T-cell (primary cell): ENCODE measurements at regions not wholly inside any gene's neighbourhood (a gene's known extent, or its start where the extent isn't known, plus 50 kb on each side); places are given as distances from the start of the nearest gene placed in this dataset.

Experiments used
- ATAC-seq, 4 experiments: fragments of 200-7000 bp in 3 of 4; fragments of 150-1000 bp in 1 of 4; cut with Tn5 transposase; replicated peaks in 1 of 4; 1 replicate in 3 of 4; 2 replicates in 1 of 4; pipeline ENCODE4 v1.10.0; 2021; ENCODE audit warnings: moderate library complexity in 3 of 4, mild to moderate bottlenecking in 2 of 4, moderate number of reproducible peaks in 1 of 4
- CTCF ChIA-PET, 2 donors: fragments of 300-600 bp; sonication (Branson Sonifier 250); formaldehyde crosslinking; loops; one replicate each; lab custom pipeline; 2022; ENCODE audit warnings: antibody characterized with exemption in 2 of 2; lab: Charles Lee
- POLR2A ChIA-PET, 2 donors: fragments of 300-600 bp; sonication (Branson Sonifier 250); formaldehyde crosslinking; loops; one replicate each; lab custom pipeline; 2022; ENCODE audit warnings: antibody characterized with exemption in 2 of 2; lab: Charles Lee
- DNase-seq, 35 experiments: peaks; one replicate each; pipeline versions ENCODE4 v3.0.0 to v3.0.0-alpha.2; 2013 to 2023
- H3K27ac ChIP-seq: one replicate; pipeline ENCODE4 v1.5.1; 2013; ENCODE audit warnings: low read length
- H3K27me3 ChIP-seq, 2 experiments: replicated peaks in 1 of 2; 1 replicate in 1 of 2; 2 replicates in 1 of 2; pipeline versions ENCODE4 v1.6.1 to v1.7.0; 2013; ENCODE audit warnings: low read length in 1 of 2, mixed read lengths in 1 of 2; ENCODE audit not compliant: control insufficient read depth in 2 of 2, insufficient read depth in 2 of 2; ENCODE audit errors: extremely low read depth in 1 of 2
- H3K36me3 ChIP-seq, 2 donors: 1 replicate in 1 of 2; 2 replicates in 1 of 2; pipeline versions ENCODE4 v1.6.1 to v1.7.0; 2013; ENCODE audit warnings: low read length in 1 of 2; ENCODE audit not compliant: control insufficient read depth in 2 of 2, insufficient read depth in 1 of 2; ENCODE audit errors: extremely low read depth in 1 of 2
- H3K4me1 ChIP-seq, 2 experiments: 1 replicate in 1 of 2; 2 replicates in 1 of 2; pipeline versions ENCODE4 v1.6.1 to v1.7.0; 2013; ENCODE audit warnings: low read length in 2 of 2, mixed read lengths in 1 of 2; ENCODE audit not compliant: insufficient read depth in 2 of 2, control insufficient read depth in 1 of 2; ENCODE audit errors: extremely low read depth in 1 of 2
- H3K4me3 ChIP-seq, 2 donors: 1 replicate in 1 of 2; 2 replicates in 1 of 2; pipeline versions ENCODE4 v1.5.1 to v1.7.0; 2013; ENCODE audit warnings: mild to moderate bottlenecking in 2 of 2, low read length in 1 of 2, moderate library complexity in 1 of 2; ENCODE audit not compliant: control insufficient read depth in 1 of 2; ENCODE audit errors: extremely low read depth in 1 of 2
- H3K9me3 ChIP-seq: 2 replicates; pipeline ENCODE4 v1.7.0; 2013
- H3K27ac Mint-ChIP-seq, 2 donors: one replicate each; pipeline ENCODE4 v1.8.0; 2020 to 2021; ENCODE audit warnings: mild to moderate bottlenecking in 2 of 2, mixed read lengths in 2 of 2
- H3K27me3 Mint-ChIP-seq, 2 donors: one replicate each; pipeline ENCODE4 v1.8.0; 2021 to 2022; ENCODE audit warnings: mixed read lengths in 2 of 2
- H3K36me3 Mint-ChIP-seq: one replicate; pipeline ENCODE4 v1.8.0; 2021; ENCODE audit warnings: mixed read lengths
- H3K4me1 Mint-ChIP-seq, 3 donors: one replicate each; pipeline ENCODE4 v1.8.0; 2020 to 2022; ENCODE audit warnings: mixed read lengths in 3 of 3, mild to moderate bottlenecking in 1 of 3
- H3K4me3 Mint-ChIP-seq, 3 donors: one replicate each; pipeline ENCODE4 v1.8.0; 2020 to 2022; ENCODE audit warnings: mild to moderate bottlenecking in 3 of 3, mixed read lengths in 3 of 3, moderate library complexity in 3 of 3
- H3K9me3 Mint-ChIP-seq, 3 donors: one replicate each; pipeline ENCODE4 v1.8.0; 2020 to 2022; ENCODE audit warnings: mixed read lengths in 3 of 3
- WGBS: methylation state at CpG from one replicate; pipeline ENCODE4 v1.1.5; 2013; ENCODE audit warnings: missing lambda C conversion rate; ENCODE audit not compliant: insufficient coverage; 5-methylcytosine and 5-hydroxymethylcytosine counted together

DNA sequence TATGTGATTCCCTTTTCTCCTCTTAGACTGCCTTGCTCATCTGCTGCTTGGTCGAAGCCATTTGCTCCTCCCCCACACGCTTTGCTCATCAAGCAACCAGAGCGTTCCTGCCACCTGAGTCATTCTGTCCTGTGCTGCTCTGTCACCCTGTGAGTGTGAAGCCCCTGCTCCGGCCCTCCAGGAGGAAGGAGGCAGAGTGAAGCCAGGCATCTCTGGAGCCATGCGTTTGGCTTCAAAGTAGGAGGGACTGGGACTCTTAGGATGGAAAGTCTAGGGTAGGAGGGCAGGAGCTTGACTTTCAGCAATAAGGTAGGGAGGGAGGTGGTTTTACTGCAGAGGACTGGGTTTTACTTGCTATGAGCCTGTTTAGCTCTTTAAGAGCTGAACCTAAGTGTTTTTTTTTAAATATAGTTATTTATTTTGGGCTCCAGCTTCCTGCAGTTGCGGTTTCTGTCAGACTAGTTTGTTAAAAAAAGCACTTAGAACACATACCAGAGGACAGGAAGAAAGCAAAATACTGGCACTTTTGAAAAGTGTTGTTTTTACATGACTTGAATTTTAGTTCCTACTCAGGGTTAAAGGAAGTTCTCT is 63.6 kb downstream of the SPINK2 start:
- peak; percentile 11 to 72 (median 42) for DNase-seq
- H3K9me3 Mint-ChIP-seq = no peaks in the 10 kb centered on the region
- Histone ChIP-seq H3K9me3 (no peaks in the 10 kb centered on the region), H3K27me3 (no peaks in the 10 kb centered on the region), H3K36me3 (no peaks in the 10 kb centered on the region), H3K4me1 (peaks cover 26 to 34% of the 10 kb centered on the region in 2 experiments), H3K27ac (peak overlapping the region; percentile 76), H3K4me3 (peak overlapping the region; percentile 32 to 39)
- H3K36me3 Mint-ChIP-seq = no peaks in the 10 kb centered on the region
- H3K4me3 Mint-ChIP-seq = peak overlapping the region; percentile 72 to 81 (median 72)
- ATAC-seq = peak; percentile 82 to 89 (median 88)
- CTCF ChIA-PET = interaction anchor here in 1 of 2 donors (0.6 to 2.0 kb wide), 4 partner anchors 42 to 182 kb away, joined by 3 to 10 read pairs (median 4); partner anchors contain the start of gene HOPX
- POLR2A ChIA-PET = interaction anchor here in 1 of 2 donors (0.6 to 1.0 kb wide), 3 partner anchors 10 to 226 kb away, joined by 3 read pairs; no protein-coding TSS in a partner anchor
- no peaks in the 10 kb centered on the region for H3K27me3 Mint-ChIP-seq
- H3K27ac Mint-ChIP-seq = peak overlapping the region; percentile 96 to 99
- peaks cover 57 to 72% (median 57%) of the 10 kb centered on the region in 3 donors for H3K4me1 Mint-ChIP-seq
- WGBS = 0% methylated on average over 2 of the region's 6 CpGs

DNA sequence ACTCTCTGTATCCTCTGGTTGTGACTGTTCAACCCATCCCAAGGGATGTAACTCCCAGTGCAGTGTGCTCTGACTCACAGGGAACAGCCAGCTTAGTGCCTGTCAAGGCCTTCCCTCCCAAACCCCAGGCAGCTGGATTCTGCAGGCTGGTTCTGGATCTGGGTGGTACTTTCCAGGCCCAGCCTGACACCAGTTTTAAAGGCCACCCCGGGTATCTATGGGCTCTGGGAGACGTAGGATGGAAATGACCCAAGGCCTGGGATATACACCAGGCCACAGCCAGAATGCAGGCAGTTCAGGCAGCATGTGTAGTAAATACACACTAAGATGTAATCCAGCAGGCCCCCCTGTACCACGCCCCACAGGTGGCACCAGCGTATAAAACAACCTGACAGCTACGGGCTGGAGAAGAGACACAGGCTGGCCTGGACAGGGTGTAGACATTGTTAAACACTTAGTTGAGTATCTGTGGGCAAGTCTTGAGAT is 64.2 kb downstream of the SPINK2 start:
- POLR2A ChIA-PET = interaction anchor here in 1 of 2 donors (0.7 kb wide), 1 partner anchor 226 kb away, joined by 3 read pairs; no protein-coding TSS in a partner anchor
- H3K9me3 Mint-ChIP-seq = no peaks in the 10 kb centered on the region
- CTCF ChIA-PET = interaction anchor here in 1 of 2 donors (1.0 to 2.0 kb wide), 3 partner anchors 42 to 181 kb away, joined by 3 to 10 read pairs (median 4); no protein-coding TSS in a partner anchor
- Histone ChIP-seq H3K4me3 (peak overlapping the region; percentile 32 to 39), H3K4me1 (peaks cover 26 to 34% of the 10 kb centered on the region in 2 experiments), H3K27me3 (no peaks in the 10 kb centered on the region), H3K9me3 (no peaks in the 10 kb centered on the region), H3K36me3 (no peaks in the 10 kb centered on the region), H3K27ac (peak overlapping the region; percentile 76)
- H3K27me3 Mint-ChIP-seq = no peaks in the 10 kb centered on the region
- peaks cover 53 to 67% (median 55%) of the 10 kb centered on the region in 3 donors for H3K4me1 Mint-ChIP-seq
- H3K36me3 Mint-ChIP-seq = no peaks in the 10 kb centered on the region
- H3K4me3 Mint-ChIP-seq = peak overlapping the region; percentile 72 to 81 (median 72)
- ATAC-seq (peak; percentile 35 to 69 (median 44)), DNase-seq (peak in 33 of 35 experiments; percentile 2 to 54 (median 25))
- WGBS = 66% methylated on average over 2 of the region's 5 CpGs
- peak overlapping the region; percentile 96 to 99 for H3K27ac Mint-ChIP-seq

DNA sequence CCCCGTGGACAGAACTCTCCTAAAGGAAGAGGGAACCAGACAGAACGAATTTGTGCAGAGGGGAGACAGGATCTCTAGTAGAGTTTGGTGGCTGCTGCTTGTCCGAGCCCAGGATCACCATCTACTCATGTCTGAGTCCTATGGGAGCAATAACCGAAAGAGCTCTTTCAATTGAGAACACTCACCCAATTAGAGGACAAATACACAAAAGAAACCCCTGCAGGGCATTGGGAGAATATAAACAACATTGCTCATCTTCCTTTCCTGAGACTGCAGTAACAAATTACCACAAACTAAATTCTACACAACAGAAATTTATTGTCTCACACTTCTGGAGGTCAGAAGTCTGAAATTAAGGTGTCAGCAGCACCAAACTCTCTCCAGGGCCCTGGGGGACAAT is 65.6 kb downstream of the SPINK2 start:
- H3K27ac Mint-ChIP-seq = peak overlapping the region; percentile 96 to 99
- no peak for DNase-seq
- ATAC-seq = no peak
- peaks cover 26 to 34% of the 10 kb centered on the region in 2 experiments for H3K4me1 ChIP-seq
- H3K9me3 Mint-ChIP-seq = no peaks in the 10 kb centered on the region
- H3K4me3 ChIP-seq = no peak overlapping the region
- H3K27me3 ChIP-seq = no peaks in the 10 kb centered on the region
- no peak overlapping the region for H3K4me3 Mint-ChIP-seq
- peaks cover 49 to 61% (median 52%) of the 10 kb centered on the region in 3 donors for H3K4me1 Mint-ChIP-seq
- 93% methylated on average over 3 of the region's 4 CpGs for WGBS
- no peak overlapping the region for H3K27ac ChIP-seq
- H3K36me3 ChIP-seq = no peaks in the 10 kb centered on the region
- H3K27me3 Mint-ChIP-seq = no peaks in the 10 kb centered on the region
- POLR2A ChIA-PET = interaction anchor here in 1 of 2 donors (0.6 kb wide), 1 partner anchor 312 kb away, joined by 3 read pairs; no protein-coding TSS in a partner anchor
- CTCF ChIA-PET = no interaction called here
- H3K36me3 Mint-ChIP-seq = no peaks in the 10 kb centered on the region
- no peaks in the 10 kb centered on the region for H3K9me3 ChIP-seq

DNA sequence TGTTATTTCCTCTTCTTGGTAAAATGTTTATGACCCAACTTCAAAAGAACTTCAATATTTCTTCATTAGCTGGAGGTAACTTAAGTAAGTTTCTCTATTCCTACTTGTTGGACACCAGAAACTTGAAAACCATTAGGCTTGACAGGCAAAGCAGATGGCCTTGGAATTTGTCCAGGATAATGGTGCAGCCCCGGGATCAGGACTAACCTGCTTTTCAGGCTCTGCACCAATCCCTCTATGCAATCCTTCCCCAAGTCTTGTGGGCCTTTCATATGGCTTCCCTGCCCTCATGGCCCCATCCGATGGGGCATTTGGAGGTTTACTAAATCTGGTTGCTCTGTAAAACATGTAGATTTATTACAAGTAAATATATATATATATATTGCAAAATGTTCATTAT is 68.5 kb downstream of the SPINK2 start:
- CTCF ChIA-PET = interaction anchor here in 1 of 2 donors (0.6 kb wide), 1 partner anchor 184 kb away, joined by 3 read pairs; no protein-coding TSS in a partner anchor
- Histone ChIP-seq H3K9me3 (no peaks in the 10 kb centered on the region), H3K4me1 (peaks cover 14 to 20% of the 10 kb centered on the region in 2 experiments), H3K4me3 (no peak overlapping the region), H3K36me3 (no peaks in the 10 kb centered on the region), H3K27ac (no peak overlapping the region), H3K27me3 (no peaks in the 10 kb centered on the region)
- ATAC-seq (no peak), DNase-seq (no peak)
- peaks cover 25 to 42% (median 36%) of the 10 kb centered on the region in 3 donors for H3K4me1 Mint-ChIP-seq
- no peaks in the 10 kb centered on the region for H3K27me3 Mint-ChIP-seq
- H3K4me3 Mint-ChIP-seq = no peak overlapping the region
- H3K27ac Mint-ChIP-seq = no peak overlapping the region
- H3K9me3 Mint-ChIP-seq = no peaks in the 10 kb centered on the region
- POLR2A ChIA-PET = no interaction called here
- 83% methylated on average over 1 of the region's 2 CpGs for WGBS
- H3K36me3 Mint-ChIP-seq = no peaks in the 10 kb centered on the region

DNA sequence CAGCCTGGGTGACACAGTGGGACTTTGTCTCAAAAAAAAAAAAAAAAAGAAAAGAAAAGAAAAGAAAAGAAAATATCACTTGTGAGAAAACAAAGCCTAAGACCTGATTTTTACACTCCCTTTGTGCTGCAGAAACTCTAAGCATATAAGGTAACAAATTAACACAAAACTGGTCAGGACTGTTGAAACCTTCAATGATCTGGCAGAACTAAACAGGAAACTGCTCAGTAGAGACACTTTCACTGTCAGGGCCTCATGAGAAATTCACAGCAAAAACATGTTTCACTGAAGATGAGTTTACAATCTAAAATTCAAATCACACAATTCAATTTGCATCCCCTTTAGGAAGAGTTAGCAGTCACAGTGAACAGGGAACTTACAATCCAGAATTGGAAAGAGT is 69.1 kb upstream of the HOPX start:
- H3K27ac ChIP-seq = no peak overlapping the region
- Mint-ChIP-seq H3K27me3 (no peaks in the 10 kb centered on the region), H3K4me3 (no peak overlapping the region), H3K9me3 (no peaks in the 10 kb centered on the region), H3K4me1 (peaks cover 0 to 17% (median 11%) of the 10 kb centered on the region in 3 donors), H3K27ac (no peak overlapping the region), H3K36me3 (no peaks in the 10 kb centered on the region)
- H3K27me3 ChIP-seq = no peaks in the 10 kb centered on the region
- H3K4me1 ChIP-seq = no peaks in the 10 kb centered on the region
- DNase-seq (no peak), ATAC-seq (no peak)
- no peak overlapping the region for H3K4me3 ChIP-seq
- ChIA-PET CTCF (interaction anchor here in 1 of 2 donors (0.7 kb wide), 1 partner anchor 178 kb away, joined by 5 read pairs; no protein-coding TSS in a partner anchor), POLR2A (no interaction called here)
- no peaks in the 10 kb centered on the region for H3K9me3 ChIP-seq
- no peaks in the 10 kb centered on the region for H3K36me3 ChIP-seq

DNA sequence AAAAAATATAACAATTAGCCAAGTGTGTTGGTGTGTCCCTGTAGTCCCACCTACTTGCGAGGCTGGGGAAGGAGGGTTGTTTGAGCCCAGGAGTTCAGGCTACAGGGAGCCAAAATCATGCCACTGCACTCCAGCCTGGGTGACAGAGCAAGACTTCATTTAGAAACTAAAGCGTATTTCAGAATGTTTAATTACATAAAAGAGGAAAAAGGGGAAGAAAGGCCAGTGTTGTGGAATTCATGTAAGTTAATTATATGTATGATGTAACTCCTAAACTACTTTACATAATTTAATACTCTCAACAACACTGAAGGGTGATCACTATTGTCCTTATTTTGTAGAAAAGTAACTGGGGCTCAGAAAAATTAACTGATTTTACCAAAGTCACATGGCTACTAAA is 67.2 kb upstream of the HOPX start:
- Mint-ChIP-seq H3K27ac (no peak overlapping the region), H3K4me1 (peaks cover 0 to 19% (median 18%) of the 10 kb centered on the region in 3 donors), H3K4me3 (no peak overlapping the region), H3K36me3 (no peaks in the 10 kb centered on the region), H3K27me3 (no peaks in the 10 kb centered on the region), H3K9me3 (no peaks in the 10 kb centered on the region)
- Histone ChIP-seq H3K4me1 (no peaks in the 10 kb centered on the region), H3K36me3 (no peaks in the 10 kb centered on the region), H3K4me3 (no peak overlapping the region), H3K27ac (no peak overlapping the region), H3K9me3 (no peaks in the 10 kb centered on the region), H3K27me3 (no peaks in the 10 kb centered on the region)
- no peak for ATAC-seq
- ChIA-PET CTCF (no interaction called here), POLR2A (no interaction called here)
- no peak for DNase-seq
- WGBS = 100% methylated on average over 1 of the region's 2 CpGs
